Esophagus (tissue), 2 donors: ENCODE measurements at regions not wholly inside any gene's neighbourhood (a gene's known extent, or its start where the extent isn't known, plus 50 kb on each side); places are given as distances from the start of the nearest gene placed in this dataset.

Experiments used
- H3K27ac ChIP-seq, 2 donors: one replicate each; pipeline ENCODE4 v1.5.1; 2013; ENCODE audit warnings: low read depth in 2 of 2, mild to moderate bottlenecking in 2 of 2, inconsistent platforms in 1 of 2, low read length in 1 of 2, moderate library complexity in 1 of 2
- H3K27me3 ChIP-seq, 2 donors: one replicate each; pipeline ENCODE4 v1.6.1; 2013; ENCODE audit warnings: low read length in 2 of 2, control low read depth in 1 of 2, mild to moderate bottlenecking in 1 of 2; ENCODE audit not compliant: insufficient read depth in 2 of 2, control insufficient read depth in 1 of 2
- H3K36me3 ChIP-seq, 2 donors: one replicate each; pipeline ENCODE4 v1.6.1; 2013; ENCODE audit warnings: low read length in 1 of 2; ENCODE audit not compliant: control insufficient read depth in 2 of 2, insufficient read depth in 2 of 2
- H3K4me1 ChIP-seq, 2 donors: one replicate each; pipeline ENCODE4 v1.6.1; 2013; ENCODE audit warnings: low read length in 1 of 2; ENCODE audit not compliant: control insufficient read depth in 2 of 2, insufficient read depth in 2 of 2
- H3K4me3 ChIP-seq, 2 donors: one replicate each; pipeline ENCODE4 v1.5.1; 2013; ENCODE audit warnings: low read length in 2 of 2, mild to moderate bottlenecking in 2 of 2, low read depth in 1 of 2, moderate library complexity in 1 of 2
- H3K9me3 ChIP-seq, 2 donors: one replicate each; pipeline ENCODE4 v1.6.1; 2013; ENCODE audit warnings: mild to moderate bottlenecking in 2 of 2, low read depth in 1 of 2, low read length in 1 of 2, moderate library complexity in 1 of 2; ENCODE audit not compliant: control insufficient read depth in 2 of 2, insufficient read depth in 1 of 2
- WGBS, 2 donors: extraction: QIAGEN DNeasy Blood & Tissue Kit; methylation state at CpG; one replicate each; pipeline ENCODE4 v1.1.7; 2013; 5-methylcytosine and 5-hydroxymethylcytosine counted together
- donor health status: healthy with polysubstance abuse.
- donor health status: Bipolar disorder and iron deficiency.

- H3K9me3 ChIP-seq: no peaks in the 10 kb centered on the region
- H3K27me3 ChIP-seq: no peaks in the 10 kb centered on the region
- H3K4me3 ChIP-seq: no peak overlapping the region
- H3K27ac ChIP-seq: no peak overlapping the region
- no peaks in the 10 kb centered on the region for H3K4me1 ChIP-seq
- WGBS, 2 donors: 73 to 86% methylated on average over 3 of the region's 3 CpGs
- H3K36me3 ChIP-seq: no peaks in the 10 kb centered on the region
Measured at GRCh38 chr14:54117924-54118323, 161.3 kb upstream of the BMP4 start.

- Histone ChIP-seq H3K27me3 (no peaks in the 10 kb centered on the region), H3K27ac (no peak overlapping the region), H3K4me1 (no peaks in the 10 kb centered on the region), H3K36me3 (no peaks in the 10 kb centered on the region), H3K9me3 (no peaks in the 10 kb centered on the region), H3K4me3 (no peak overlapping the region)
- whole genome bisulfite sequencing, 2 donors: 67 to 76% methylated on average over 1 of the region's 1 CpG
Measured at GRCh38 chr14:54120260-54120659, 163.6 kb upstream of the BMP4 start.

DNA sequence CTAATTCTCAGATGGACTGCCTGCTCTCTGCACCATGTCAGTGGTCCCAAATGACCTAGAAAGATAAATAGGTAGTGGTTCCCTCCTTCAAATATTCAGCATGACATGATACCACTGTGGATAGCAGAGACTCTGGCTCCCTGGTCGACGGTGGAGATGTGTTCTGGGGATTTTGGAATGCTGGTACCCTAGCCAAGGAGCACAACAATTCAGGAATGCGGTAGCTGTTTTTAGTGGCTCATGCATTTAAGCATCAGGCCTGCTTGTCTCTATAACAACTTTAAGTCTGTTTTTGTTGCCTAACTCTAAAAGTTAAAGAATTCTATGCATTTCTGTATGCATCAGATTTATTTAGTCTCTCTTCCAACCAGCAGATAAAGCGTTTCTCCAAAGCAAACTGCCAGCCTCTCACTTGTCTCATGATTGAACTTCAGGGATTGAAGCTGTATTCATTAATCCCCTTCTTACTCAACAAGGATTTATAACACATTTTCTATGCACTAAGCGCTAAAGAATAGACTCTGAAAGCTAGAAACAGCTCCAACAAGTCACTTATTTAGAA lies 164.9 kb upstream of the BMP4 start:
- 73 to 74% methylated on average over 5 of the region's 5 CpGs for WGBS, 2 donors
- Histone ChIP-seq H3K4me1 (no peaks in the 10 kb centered on the region), H3K36me3 (no peaks in the 10 kb centered on the region), H3K27ac (no peak overlapping the region), H3K4me3 (no peak overlapping the region), H3K27me3 (no peaks in the 10 kb centered on the region), H3K9me3 (no peaks in the 10 kb centered on the region)

- Histone ChIP-seq H3K36me3 (no peaks in the 10 kb centered on the region), H3K4me3 (no peak overlapping the region), H3K27ac (no peak overlapping the region), H3K27me3 (no peaks in the 10 kb centered on the region), H3K4me1 (no peaks in the 10 kb centered on the region), H3K9me3 (no peaks in the 10 kb centered on the region)
- WGBS, 2 donors: 92 to 93% methylated on average over 2 of the region's 2 CpGs
Measured at GRCh38 chr14:54123841-54124240, 167.2 kb upstream of the BMP4 start.

- no peaks in the 10 kb centered on the region for H3K4me1 ChIP-seq
- H3K4me3 ChIP-seq: no peak overlapping the region
- H3K36me3 ChIP-seq: no peaks in the 10 kb centered on the region
- H3K27me3 ChIP-seq: no peaks in the 10 kb centered on the region
- whole genome bisulfite sequencing, 2 donors: 92 to 95% methylated on average over 3 of the region's 3 CpGs
- no peaks in the 10 kb centered on the region for H3K9me3 ChIP-seq
- H3K27ac ChIP-seq: no peak overlapping the region
Measured at GRCh38 chr14:54125109-54125508, 168.5 kb upstream of the BMP4 start.

DNA sequence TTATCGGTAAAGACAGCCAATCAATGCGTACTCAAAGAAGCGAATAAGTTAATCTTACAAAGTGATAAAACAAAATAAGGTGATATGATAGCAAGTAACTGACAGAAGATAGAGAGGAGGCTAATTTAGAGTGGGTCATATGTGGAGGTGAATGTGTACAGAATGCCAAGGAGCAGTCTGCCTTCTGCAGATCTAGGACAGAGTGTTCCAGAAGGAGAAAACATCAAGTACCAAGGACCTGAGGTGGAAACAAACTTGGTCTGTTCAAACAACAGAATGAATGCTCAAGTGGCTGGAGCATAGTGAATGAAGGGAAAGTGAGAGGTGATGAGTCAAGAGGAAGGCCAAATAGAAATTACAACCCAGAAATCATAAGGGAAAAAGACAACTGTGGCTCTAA lies 170.3 kb upstream of the BMP4 start:
- H3K27me3 ChIP-seq: no peaks in the 10 kb centered on the region
- no peaks in the 10 kb centered on the region for H3K9me3 ChIP-seq
- WGBS, 2 donors: 97 to 99% methylated on average over 3 of the region's 3 CpGs
- H3K4me3 ChIP-seq: no peak overlapping the region
- no peaks in the 10 kb centered on the region for H3K36me3 ChIP-seq
- H3K27ac ChIP-seq: no peak overlapping the region
- H3K4me1 ChIP-seq: no peaks in the 10 kb centered on the region

GRCh38 chr14:54127526-54127925 lies 170.9 kb upstream of the BMP4 start:
- Histone ChIP-seq H3K9me3 (no peaks in the 10 kb centered on the region), H3K36me3 (no peaks in the 10 kb centered on the region), H3K4me3 (no peak overlapping the region), H3K4me1 (no peaks in the 10 kb centered on the region), H3K27ac (no peak overlapping the region), H3K27me3 (no peaks in the 10 kb centered on the region)
- WGBS, 2 donors: 26 to 27% methylated on average over 2 of the region's 2 CpGs

- H3K9me3 ChIP-seq: no peaks in the 10 kb centered on the region
- no peaks in the 10 kb centered on the region for H3K4me1 ChIP-seq
- no peaks in the 10 kb centered on the region for H3K36me3 ChIP-seq
- H3K27me3 ChIP-seq: no peaks in the 10 kb centered on the region
- no peak overlapping the region for H3K27ac ChIP-seq
- H3K4me3 ChIP-seq: no peak overlapping the region
- 77% methylated on average over 5 of the region's 5 CpGs for WGBS, 2 donors
Measured at GRCh38 chr14:54129850-54130640, 173.4 kb upstream of the BMP4 start.

GRCh38 chr14:54132496-54132895 lies 175.9 kb upstream of the BMP4 start:
- no peak overlapping the region for H3K27ac ChIP-seq
- no peaks in the 10 kb centered on the region for H3K36me3 ChIP-seq
- no peaks in the 10 kb centered on the region for H3K4me1 ChIP-seq
- 86 to 91% methylated on average over 3 of the region's 3 CpGs for WGBS, 2 donors
- H3K9me3 ChIP-seq: no peaks in the 10 kb centered on the region
- no peaks in the 10 kb centered on the region for H3K27me3 ChIP-seq
- H3K4me3 ChIP-seq: no peak overlapping the region

DNA sequence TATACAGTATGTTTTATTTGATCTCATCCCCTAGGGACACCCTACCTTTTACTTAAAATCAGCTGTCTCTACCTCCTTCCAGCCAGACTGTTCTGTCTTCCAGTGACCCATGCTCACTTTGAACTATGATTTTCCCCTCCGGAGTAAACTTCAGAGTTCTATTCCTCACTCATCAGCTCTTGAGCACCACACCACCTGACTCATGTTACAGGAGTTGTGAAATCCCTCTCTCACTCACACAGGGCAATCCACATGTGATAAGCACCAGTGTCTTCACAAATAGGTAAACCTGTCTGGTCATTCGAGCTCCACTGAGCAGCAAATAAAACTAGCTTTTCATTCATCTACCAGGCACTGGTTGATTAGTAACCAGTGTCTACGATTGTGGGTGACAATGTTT lies 177.3 kb upstream of the BMP4 start:
- Histone ChIP-seq H3K27me3 (no peaks in the 10 kb centered on the region), H3K9me3 (no peaks in the 10 kb centered on the region), H3K4me1 (no peaks in the 10 kb centered on the region), H3K4me3 (no peak overlapping the region), H3K27ac (no peak overlapping the region), H3K36me3 (no peaks in the 10 kb centered on the region)
- 53 to 72% methylated on average over 3 of the region's 3 CpGs for WGBS, 2 donors
